Stimulated activated naive B cell treated with anti-CD40 and anti-IgM and Interleukin-4, amounts not matched to agents 10 μg/mL and 1 μg/mL and 100 μg/mL, for 72 hours (primary cell): ENCODE measurements at regions not wholly inside any gene's neighbourhood (a gene's known extent, or its start where the extent isn't known, plus 50 kb on each side); places are given as distances from the start of the nearest gene placed in this dataset.

ENCODE experiments used
- ATAC-seq, 2 donors: fragments of 150-1000 bp; cut with Tn5 transposase; replicated peaks; 2 replicates each; pipeline ENCODE4 v1.10.0; 2021; ENCODE audit warnings: moderate library complexity in 1 of 2
- DNase-seq: peaks from one replicate; pipeline ENCODE4 v3.0.0; 2021
- H3K27ac Mint-ChIP-seq: one replicate; pipeline ENCODE4 v1.8.0; 2022; ENCODE audit warnings: mild to moderate bottlenecking, mixed read lengths
- H3K27me3 Mint-ChIP-seq, 2 donors: one replicate each; pipeline ENCODE4 v1.8.0; 2022; ENCODE audit warnings: mixed read lengths in 2 of 2
- H3K36me3 Mint-ChIP-seq, 2 donors: one replicate each; pipeline ENCODE4 v1.8.0; 2022; ENCODE audit warnings: mixed read lengths in 2 of 2, mild to moderate bottlenecking in 1 of 2
- H3K4me1 Mint-ChIP-seq, 2 donors: one replicate each; pipeline ENCODE4 v1.8.0; 2022; ENCODE audit warnings: mixed read lengths in 2 of 2, mild to moderate bottlenecking in 1 of 2
- H3K4me3 Mint-ChIP-seq, 2 donors: one replicate each; pipeline ENCODE4 v1.8.0; 2022; ENCODE audit warnings: mild to moderate bottlenecking in 2 of 2, mixed read lengths in 2 of 2, moderate library complexity in 1 of 2
- H3K9me3 Mint-ChIP-seq, 2 donors: one replicate each; pipeline ENCODE4 v1.8.0; 2022; ENCODE audit warnings: mixed read lengths in 2 of 2, mild to moderate bottlenecking in 1 of 2

DNA sequence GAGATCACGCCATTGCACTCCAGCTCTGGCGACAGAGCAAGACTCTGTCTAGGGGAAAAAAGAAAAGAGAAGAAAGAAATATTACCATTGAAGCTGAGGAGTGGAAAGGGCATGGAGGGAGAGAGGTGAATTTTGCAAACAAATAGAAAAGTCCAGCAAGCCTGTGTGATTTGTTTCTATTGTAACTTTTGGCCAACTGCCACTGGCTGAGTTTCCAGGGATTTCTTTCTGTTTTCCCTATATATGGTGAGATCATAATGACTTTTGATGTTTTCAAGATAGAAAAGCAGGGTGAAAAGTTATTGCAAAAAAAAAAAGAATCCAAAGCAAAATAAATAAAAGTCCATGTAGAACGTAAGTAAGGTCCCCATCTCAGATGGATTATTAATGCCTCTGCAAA, 184.2 kb upstream of the RALGAPA2 start:
- no peaks in the 10 kb centered on the region for H3K36me3 Mint-ChIP-seq
- H3K4me1 Mint-ChIP-seq: no peaks in the 10 kb centered on the region

DNA sequence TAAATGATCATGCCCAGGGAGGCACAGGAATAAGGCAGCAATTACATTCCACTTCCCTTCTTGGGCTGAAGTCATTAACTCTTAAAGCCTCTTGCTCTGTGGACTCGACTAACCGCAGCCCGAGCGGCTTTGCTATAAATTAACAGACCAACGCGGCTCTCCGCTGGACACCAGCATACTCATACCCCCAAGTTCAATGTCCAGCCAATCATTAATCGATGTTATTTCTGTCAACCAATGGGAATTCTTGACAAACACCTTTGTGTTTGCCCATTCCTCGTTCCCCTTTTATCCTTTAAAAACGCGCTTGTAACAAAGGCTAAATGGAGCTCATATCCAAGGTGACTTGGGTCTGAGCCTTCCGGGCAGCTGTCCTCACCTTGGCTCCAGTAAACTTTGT, 183.1 kb upstream of the RALGAPA2 start:
- ATAC-seq (no peak), DNase-seq (no peak)
- Mint-ChIP-seq H3K4me3 (no peak overlapping the region), H3K27ac (no peak overlapping the region), H3K36me3 (no peaks in the 10 kb centered on the region), H3K4me1 (no peaks in the 10 kb centered on the region), H3K27me3 (peaks cover 7 to 23% of the 10 kb centered on the region in 2 donors), H3K9me3 (peaks cover 3 to 4% of the 10 kb centered on the region in 2 donors)

More for the DNA sequence above, 184.2 kb upstream of the RALGAPA2 start:
- no peak overlapping the region for H3K4me3 Mint-ChIP-seq
- ATAC-seq: no peak
- peaks cover 4 to 5% of the 10 kb centered on the region in 2 donors for H3K9me3 Mint-ChIP-seq
- H3K27me3 Mint-ChIP-seq: peaks cover 13 to 16% of the 10 kb centered on the region in 2 donors
- DNase-seq: no peak
- H3K27ac Mint-ChIP-seq: no peak overlapping the region

DNA sequence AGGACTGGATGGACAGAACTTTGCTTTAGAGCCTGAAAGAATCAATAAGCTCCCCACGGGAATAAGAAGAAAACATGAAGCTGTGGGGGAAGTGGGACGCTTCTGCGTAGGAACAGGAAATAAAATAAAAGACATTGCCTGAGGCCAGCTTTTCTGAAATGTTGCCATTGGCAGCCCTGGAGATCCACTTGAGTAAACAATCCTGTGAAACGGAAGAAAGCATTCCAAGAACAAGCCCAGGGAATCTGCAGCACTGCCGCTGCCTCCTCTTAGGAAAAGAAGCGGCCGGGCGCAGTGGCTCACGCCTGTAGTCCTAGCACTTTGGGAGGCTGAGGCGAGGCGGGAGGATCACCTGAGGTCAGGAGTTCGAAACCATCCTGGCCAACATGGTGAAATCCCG, 182.3 kb upstream of the RALGAPA2 start:
- no peak overlapping the region for H3K4me3 Mint-ChIP-seq
- DNase-seq: no peak
- no peaks in the 10 kb centered on the region for H3K36me3 Mint-ChIP-seq
- ATAC-seq: no peak
- no peak overlapping the region for H3K27ac Mint-ChIP-seq
- H3K9me3 Mint-ChIP-seq: peaks cover 3 to 4% of the 10 kb centered on the region in 2 donors
- H3K27me3 Mint-ChIP-seq: peaks cover 6 to 23% of the 10 kb centered on the region in 2 donors
- no peaks in the 10 kb centered on the region for H3K4me1 Mint-ChIP-seq

DNA sequence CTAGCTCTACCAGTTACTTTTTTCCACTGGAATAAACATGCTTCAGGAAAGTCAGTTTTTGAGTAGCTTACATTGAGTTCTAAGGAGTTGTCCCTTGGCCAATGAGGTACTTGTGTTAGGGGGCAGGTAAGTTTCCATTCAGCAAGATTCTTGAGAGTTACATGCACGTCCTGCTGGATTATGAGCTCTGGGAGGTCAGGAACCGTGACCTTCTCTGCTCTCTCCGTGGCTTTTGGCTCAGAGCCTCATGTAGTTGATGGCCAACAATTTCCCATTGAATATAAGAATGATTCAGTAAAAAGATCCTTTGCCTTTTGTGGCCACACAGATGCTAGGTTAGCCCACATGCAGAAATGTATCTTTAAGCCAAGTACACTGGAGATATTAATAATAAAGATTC, 181.8 kb upstream of the RALGAPA2 start:
- H3K9me3 Mint-ChIP-seq: peaks cover 3 to 4% of the 10 kb centered on the region in 2 donors
- DNase-seq (no peak), ATAC-seq (no peak)
- no peak overlapping the region for H3K27ac Mint-ChIP-seq
- H3K4me3 Mint-ChIP-seq: no peak overlapping the region
- H3K36me3 Mint-ChIP-seq: no peaks in the 10 kb centered on the region
- H3K27me3 Mint-ChIP-seq: peaks cover 7 to 27% of the 10 kb centered on the region in 2 donors
- H3K4me1 Mint-ChIP-seq: no peaks in the 10 kb centered on the region

DNA sequence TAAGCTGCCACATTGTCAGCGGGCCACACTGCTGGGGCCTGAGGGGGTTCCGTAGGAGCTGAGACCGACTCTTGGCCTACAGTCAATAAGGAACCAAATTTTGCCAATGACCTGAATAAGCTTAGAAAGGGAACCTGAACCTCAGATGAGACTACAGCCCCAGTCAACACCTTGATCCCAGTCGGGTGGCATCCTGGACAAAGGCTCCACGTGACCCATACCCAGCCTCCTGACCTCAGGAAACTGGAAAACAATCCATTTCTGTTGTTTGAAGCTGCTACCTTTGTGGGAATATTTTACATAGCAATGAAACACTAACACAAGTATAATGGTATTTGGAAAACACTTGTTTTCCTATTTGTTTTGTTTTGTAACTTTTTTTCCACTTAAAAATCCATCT, 179.9 kb upstream of the RALGAPA2 start:
- Mint-ChIP-seq H3K9me3 (peaks cover 3 to 4% of the 10 kb centered on the region in 2 donors), H3K36me3 (no peaks in the 10 kb centered on the region), H3K4me1 (no peaks in the 10 kb centered on the region), H3K27me3 (peaks cover 12 to 43% of the 10 kb centered on the region in 2 donors), H3K27ac (no peak overlapping the region), H3K4me3 (no peak overlapping the region)
- ATAC-seq: no peak
- no peak for DNase-seq

DNA sequence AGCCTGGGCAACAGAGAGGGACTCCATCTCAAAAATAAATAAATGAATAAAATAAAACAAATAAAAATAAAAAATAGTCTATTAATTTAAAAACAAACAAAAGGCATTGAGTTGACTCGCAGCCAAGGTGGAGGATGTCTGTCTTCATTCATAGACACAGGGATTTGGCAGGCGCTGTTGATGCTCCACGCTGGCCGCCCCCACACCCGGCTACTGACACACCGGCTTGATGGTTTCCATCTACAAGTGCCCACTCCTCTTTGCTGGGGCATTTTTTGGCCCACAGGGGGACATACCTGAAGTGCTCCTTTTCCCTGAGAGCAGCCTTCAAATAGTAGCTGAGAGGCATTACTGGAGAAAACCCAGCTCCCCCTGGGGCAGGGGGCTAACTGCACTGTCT, 178.3 kb upstream of the RALGAPA2 start:
- peaks cover 16 to 42% of the 10 kb centered on the region in 2 donors for H3K27me3 Mint-ChIP-seq
- no peak for ATAC-seq

DNA sequence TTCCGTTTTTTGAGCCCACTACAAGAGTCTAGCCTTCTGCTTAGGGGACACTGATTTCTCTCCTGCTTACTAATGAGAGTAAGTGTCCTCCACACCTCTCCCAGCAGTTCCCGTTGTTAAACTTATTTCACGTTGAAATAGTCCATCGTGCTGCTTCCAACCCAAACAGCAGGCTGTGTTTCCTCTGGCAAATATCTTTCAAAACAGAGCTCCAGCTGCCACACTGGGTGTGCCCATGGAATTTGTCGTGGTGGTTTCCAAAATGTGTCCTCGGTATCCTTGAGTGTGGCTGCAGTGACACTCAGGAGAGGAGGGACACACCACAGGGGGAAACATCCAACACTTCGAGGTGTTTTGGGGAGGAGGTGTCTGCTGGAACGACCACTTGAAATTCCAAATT, 176.5 kb upstream of the RALGAPA2 start:
- Mint-ChIP-seq H3K9me3 (no peaks in the 10 kb centered on the region), H3K27ac (no peak overlapping the region), H3K36me3 (no peaks in the 10 kb centered on the region), H3K4me3 (no peak overlapping the region), H3K27me3 (peaks cover 16 to 37% of the 10 kb centered on the region in 2 donors), H3K4me1 (no peaks in the 10 kb centered on the region)
- ATAC-seq (no peak), DNase-seq (no peak)

More for the DNA sequence above, 178.3 kb upstream of the RALGAPA2 start:
- no peak for DNase-seq
- no peak overlapping the region for H3K27ac Mint-ChIP-seq
- H3K4me3 Mint-ChIP-seq: no peak overlapping the region
- H3K36me3 Mint-ChIP-seq: no peaks in the 10 kb centered on the region
- no peaks in the 10 kb centered on the region for H3K4me1 Mint-ChIP-seq
- H3K9me3 Mint-ChIP-seq: peaks cover 2 to 4% of the 10 kb centered on the region in 2 donors

DNA sequence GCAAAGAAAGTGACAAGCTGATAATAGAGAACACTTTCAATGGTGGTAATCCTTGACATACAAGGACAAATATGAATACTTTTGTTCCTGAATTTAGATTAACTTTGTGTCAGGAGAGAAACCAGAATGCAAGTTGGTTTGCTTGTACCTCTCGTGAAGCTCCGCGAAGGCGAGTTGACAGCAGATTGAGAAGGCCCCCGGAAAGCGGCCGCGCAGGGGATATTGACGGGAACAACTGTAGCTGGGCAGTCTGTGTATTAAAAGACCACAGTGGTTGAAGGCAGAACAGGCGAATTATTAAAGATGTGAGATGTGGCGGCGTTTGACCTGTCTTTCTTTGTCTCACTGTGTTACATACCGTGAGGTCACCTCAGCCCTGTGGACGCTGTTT, 175.8 kb upstream of the RALGAPA2 start:
- Mint-ChIP-seq H3K36me3 (no peaks in the 10 kb centered on the region), H3K9me3 (no peaks in the 10 kb centered on the region), H3K4me3 (no peak overlapping the region), H3K27me3 (peaks cover 16 to 37% of the 10 kb centered on the region in 2 donors), H3K27ac (no peak overlapping the region), H3K4me1 (no peaks in the 10 kb centered on the region)
- DNase-seq (no peak), ATAC-seq (no peak)

DNA sequence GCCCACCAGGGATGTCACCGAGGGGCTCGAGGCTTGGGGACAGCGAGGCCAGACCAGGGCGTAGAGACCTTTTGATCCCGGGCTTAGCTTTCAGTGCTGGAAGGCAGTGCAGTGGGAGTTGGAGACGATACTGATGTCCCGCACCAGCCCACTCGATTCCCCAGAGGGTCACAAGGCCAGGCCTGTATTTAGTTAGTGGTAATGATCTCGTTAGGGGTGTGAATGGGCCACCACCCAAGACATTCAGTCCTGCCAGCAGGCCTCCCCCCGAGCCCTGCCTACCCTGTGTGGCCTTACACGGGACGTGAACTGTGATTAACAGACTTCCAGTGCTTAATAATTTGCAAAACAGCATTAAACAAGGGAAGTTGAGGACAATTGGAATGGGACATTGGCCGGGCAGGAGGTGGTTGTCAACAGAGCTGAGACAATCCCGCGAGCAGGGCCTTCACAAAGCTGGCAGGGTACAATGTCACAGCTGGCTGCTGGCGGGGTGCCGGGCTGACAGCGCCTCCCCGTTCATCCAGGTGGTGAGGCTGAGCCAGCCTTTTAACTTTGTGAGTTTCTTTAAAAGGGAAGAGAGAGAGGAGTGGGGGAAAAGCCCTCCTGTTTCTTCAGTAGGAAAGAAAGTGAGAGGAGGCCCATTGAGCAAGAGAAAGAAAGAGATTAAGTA, 175.3 kb upstream of the RALGAPA2 start:
- no peak overlapping the region for H3K4me3 Mint-ChIP-seq
- H3K27ac Mint-ChIP-seq: no peak overlapping the region
- no peak for DNase-seq
- H3K27me3 Mint-ChIP-seq: peaks cover 20 to 37% of the 10 kb centered on the region in 2 donors
- no peaks in the 10 kb centered on the region for H3K4me1 Mint-ChIP-seq
- ATAC-seq: no peak
- no peaks in the 10 kb centered on the region for H3K36me3 Mint-ChIP-seq
- no peaks in the 10 kb centered on the region for H3K9me3 Mint-ChIP-seq

DNA sequence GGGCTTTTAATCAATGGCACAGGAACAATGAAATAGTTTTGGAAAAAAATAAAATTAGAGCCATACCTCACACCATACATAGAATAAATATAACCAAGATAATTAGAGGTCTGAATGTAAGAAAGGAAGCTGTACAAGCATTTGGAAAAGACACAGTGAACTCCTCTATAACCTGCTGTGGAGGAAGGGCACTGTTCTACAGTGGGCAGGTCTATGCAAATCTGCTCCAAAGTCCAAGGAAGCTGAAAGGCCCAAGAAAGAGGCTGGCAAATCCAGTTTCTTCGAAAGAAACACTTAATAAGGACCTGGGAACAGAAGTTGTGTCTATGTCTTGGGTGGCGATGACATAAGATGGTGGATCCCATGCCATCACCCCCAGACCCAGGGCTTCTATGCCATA, 169.4 kb upstream of the RALGAPA2 start:
- Mint-ChIP-seq H3K36me3 (no peaks in the 10 kb centered on the region), H3K4me1 (no peaks in the 10 kb centered on the region), H3K27me3 (peaks cover 19 to 26% of the 10 kb centered on the region in 2 donors), H3K9me3 (no peaks in the 10 kb centered on the region), H3K27ac (no peak overlapping the region), H3K4me3 (no peak overlapping the region)
- ATAC-seq (no peak), DNase-seq (no peak)

DNA sequence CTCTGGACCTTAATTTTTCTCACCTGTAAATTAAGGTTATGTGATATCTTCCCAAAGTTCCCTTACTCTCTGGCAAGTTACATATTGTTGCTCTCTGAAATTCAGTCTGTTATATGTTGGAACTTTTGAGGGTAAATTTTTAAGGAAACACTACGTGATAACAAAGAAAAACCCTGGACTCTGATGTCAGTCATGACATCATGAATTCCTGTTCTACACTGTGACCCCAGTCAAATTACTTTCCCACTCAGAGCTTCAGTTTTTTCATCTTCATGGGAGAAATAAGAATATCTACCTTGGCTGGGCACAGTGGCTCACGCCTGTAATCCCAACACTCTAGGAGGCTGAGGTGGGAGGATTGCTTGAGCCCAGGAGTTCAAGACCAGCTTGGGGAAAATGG, 164.6 kb upstream of the RALGAPA2 start:
- Mint-ChIP-seq H3K36me3 (no peaks in the 10 kb centered on the region), H3K4me3 (no peak overlapping the region), H3K4me1 (no peaks in the 10 kb centered on the region), H3K27ac (no peak overlapping the region), H3K27me3 (peaks cover 26 to 27% of the 10 kb centered on the region in 2 donors), H3K9me3 (no peaks in the 10 kb centered on the region)
- ATAC-seq (no peak), DNase-seq (no peak)

DNA sequence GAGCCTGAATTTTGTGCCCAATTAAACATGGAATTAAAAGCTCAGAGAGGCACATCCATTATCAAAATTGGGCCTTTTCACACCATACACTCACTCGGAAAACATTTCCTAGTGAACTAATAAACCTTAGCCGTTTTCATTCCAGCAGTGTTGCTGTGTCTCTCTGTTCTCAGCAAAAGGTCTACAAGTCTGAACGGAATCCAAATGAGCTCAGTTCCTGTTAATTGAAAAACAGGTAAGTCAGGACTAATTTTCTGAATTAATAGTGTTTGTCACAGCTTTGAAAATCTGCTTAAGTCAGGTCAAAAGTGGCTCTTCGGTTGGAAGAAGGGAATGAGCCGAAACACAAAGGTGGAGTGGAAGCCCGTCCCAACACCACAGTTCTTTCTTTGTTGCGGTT, 163.3 kb upstream of the RALGAPA2 start:
- Mint-ChIP-seq H3K4me3 (no peak overlapping the region), H3K9me3 (no peaks in the 10 kb centered on the region), H3K27me3 (peaks cover 31 to 34% of the 10 kb centered on the region in 2 donors), H3K27ac (no peak overlapping the region), H3K36me3 (no peaks in the 10 kb centered on the region), H3K4me1 (no peaks in the 10 kb centered on the region)
- DNase-seq (no peak), ATAC-seq (no peak)

DNA sequence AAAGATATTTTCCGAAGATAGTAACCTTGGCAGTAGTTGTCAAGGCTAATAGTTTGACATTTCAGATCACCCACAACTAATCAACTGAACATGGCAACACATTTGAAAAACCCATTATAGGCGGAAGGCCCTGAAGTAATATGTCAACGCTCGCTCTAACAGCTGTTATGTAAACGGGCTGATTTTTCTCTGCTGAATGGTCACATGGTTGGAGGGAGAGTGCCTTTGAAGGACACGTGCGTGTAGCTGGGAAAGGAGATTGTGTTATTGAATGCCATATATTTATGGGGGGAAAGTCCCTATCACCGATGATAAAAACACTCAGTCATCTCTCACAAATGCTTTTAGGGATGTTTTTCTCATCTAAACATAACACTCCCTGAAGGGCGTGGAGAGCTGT, 160.0 kb upstream of the RALGAPA2 start:
- Mint-ChIP-seq H3K4me1 (no peaks in the 10 kb centered on the region), H3K27me3 (peaks cover 19 to 31% of the 10 kb centered on the region in 2 donors), H3K9me3 (no peaks in the 10 kb centered on the region), H3K4me3 (no peak overlapping the region), H3K27ac (no peak overlapping the region), H3K36me3 (no peaks in the 10 kb centered on the region)
- ATAC-seq (no peak), DNase-seq (no peak)

DNA sequence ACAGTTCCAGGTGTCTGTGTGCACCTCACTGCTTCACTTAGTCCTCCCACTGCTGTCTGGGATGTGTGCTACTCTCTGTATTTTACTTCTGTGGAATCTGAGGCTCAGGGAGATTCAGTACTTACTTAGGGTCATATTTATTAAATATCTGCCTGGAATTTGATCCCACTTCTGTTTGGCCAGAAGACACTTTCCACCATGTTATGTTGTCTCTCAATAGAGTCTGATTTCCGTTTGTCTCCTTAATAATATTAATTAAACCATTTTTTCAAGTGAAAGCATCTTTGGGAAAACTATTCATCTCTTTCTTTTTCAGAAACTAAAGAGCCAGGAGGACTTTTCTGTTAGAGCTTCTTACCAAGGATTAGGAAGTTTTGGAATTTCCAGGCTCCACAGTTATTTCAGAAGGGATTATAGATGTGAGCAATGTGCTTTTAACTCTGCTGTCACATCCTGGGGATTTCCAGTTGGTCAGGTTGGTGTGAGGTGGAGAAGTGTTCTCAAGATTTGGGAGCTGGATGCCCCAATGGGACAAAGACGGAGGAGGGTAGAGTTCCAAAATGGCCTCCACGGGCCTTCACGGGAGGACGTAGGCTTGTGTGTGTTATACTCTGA, 156.8 kb upstream of the RALGAPA2 start:
- ATAC-seq (no peak), DNase-seq (no peak)
- no peaks in the 10 kb centered on the region for H3K4me1 Mint-ChIP-seq
- no peak overlapping the region for H3K4me3 Mint-ChIP-seq
- no peak overlapping the region for H3K27ac Mint-ChIP-seq
- no peaks in the 10 kb centered on the region for H3K9me3 Mint-ChIP-seq
- no peaks in the 10 kb centered on the region for H3K36me3 Mint-ChIP-seq
- H3K27me3 Mint-ChIP-seq: peaks cover 19 to 30% of the 10 kb centered on the region in 2 donors

DNA sequence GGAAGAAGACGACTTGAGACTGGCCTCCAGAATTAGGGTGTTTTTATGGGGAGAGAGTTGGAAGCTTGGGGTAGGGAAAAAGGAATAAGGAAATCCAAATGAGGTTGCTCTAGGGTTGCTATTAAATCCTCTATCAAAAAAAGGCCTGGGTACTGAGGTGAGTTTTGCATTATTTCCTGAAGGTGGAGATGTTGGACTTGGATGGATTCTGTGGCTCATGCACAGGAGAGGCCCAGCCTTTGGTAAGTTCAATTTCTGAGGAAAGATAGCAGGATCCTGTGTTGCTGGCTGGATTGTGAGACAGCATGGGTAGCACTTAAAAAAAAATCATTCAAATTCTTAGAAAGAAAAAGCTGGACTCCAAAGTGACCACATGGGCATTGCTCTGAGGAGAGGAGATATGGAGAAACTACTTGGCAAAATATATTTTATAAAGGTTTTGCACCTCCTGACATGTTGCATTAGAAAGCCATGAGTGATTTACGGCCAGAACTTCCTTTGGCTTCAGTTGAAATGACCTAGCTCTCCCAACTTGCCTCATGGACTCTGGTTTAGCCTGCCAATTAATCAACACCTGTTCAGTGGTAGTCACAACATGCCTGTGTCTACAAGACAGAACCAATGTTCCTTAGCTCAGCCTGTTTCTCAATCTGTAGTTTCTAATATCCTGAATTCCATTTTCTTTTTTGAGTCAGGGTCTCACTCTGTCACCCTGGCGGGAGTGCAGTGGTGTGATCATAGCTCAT, 152.1 kb upstream of the RALGAPA2 start:
- Mint-ChIP-seq H3K27me3 (peaks cover 13 to 15% of the 10 kb centered on the region in 2 donors), H3K9me3 (no peaks in the 10 kb centered on the region), H3K27ac (no peak overlapping the region), H3K4me3 (no peak overlapping the region), H3K36me3 (no peaks in the 10 kb centered on the region), H3K4me1 (no peaks in the 10 kb centered on the region)
- ATAC-seq: no peak
- DNase-seq: no peak
